Pancreas (tissue), 10 donors: ENCODE measurements at regions not wholly inside any gene's neighbourhood (a gene's known extent, or its start where the extent isn't known, plus 50 kb on each side); places are given as distances from the start of the nearest gene placed in this dataset.

ENCODE experiments used
- ATAC-seq, 4 donors: fragments of 200-7000 bp; cut with Tn5 transposase; one replicate each; pipeline versions ENCODE4 v1.8.0 to v1.9.1; 2020; ENCODE audit warnings: mild to moderate bottlenecking in 4 of 4, moderate library complexity in 4 of 4
- DNase-seq, 6 donors: peaks; one replicate each; pipeline ENCODE4 v3.0.0-alpha.2; 2020
- FAIRE-seq: peaks from 2 replicates; lab custom pipeline; 2012; peaks lifted over from hg19 to GRCh38; lab: Jason Lieb, UNC
- H3K27ac ChIP-seq, 4 donors: fragments of 200-600 bp; sonication (generic); 1 replicate in 3 of 4; 2 replicates in 1 of 4; pipeline versions ENCODE4 v1.5.0 to v1.8.0; 2020
- H3K27me3 ChIP-seq, 4 donors: fragments of 200-600 bp; one replicate each; pipeline ENCODE4 v1.8.0; 2021
- H3K36me3 ChIP-seq, 3 donors: fragments of 200-600 bp; sonication (generic) in 1 of 3; one replicate each; pipeline versions ENCODE4 v1.5.0 to v1.8.0; 2020 to 2021
- H3K4me1 ChIP-seq, 3 donors: fragments of 200-600 bp; one replicate each; pipeline ENCODE4 v1.8.0; 2021
- H3K4me3 ChIP-seq, 4 donors: fragments of 200-600 bp; sonication (generic) in 2 of 4; one replicate each; pipeline versions ENCODE4 v1.5.0 to v1.8.0; 2020 to 2021
- H3K9me3 ChIP-seq, 4 donors: fragments of 200-600 bp; one replicate each; pipeline ENCODE4 v1.8.0; 2021
- WGBS, 2 donors: extraction: QIAGEN DNeasy Blood & Tissue Kit; methylation state at CpG; one replicate each; pipeline ENCODE4 v1.1.7; 2013; 5-methylcytosine and 5-hydroxymethylcytosine counted together
- intact Hi-C, 3 donors: fragments of 100-400 bp; cut with DNase I; formaldehyde crosslinking; loops; one replicate each; pipeline versions ENCODE4 v1.11.1 to v1.14.2; 2022
- TF ChIP-seq, protein P1 (sequence below), 4 donors: fragments of 200-600 bp; sonication (generic) in 3 of 4; IDR thresholded peaks; one replicate each; pipeline versions ENCODE4 v1.5.0 to v1.8.0; 2021; ENCODE audit warnings: antibody characterized with exemption in 4 of 4
- donor health status: healthy with polysubstance abuse.
- donor health status: DM: no; HTN: no; CAD: no; lungs with moderate emphysema.
- donor health status: DM: no; HTN: no; CAD: no.
- donor health status: control.
- donor health status: control.
- donor health status: Bipolar disorder and iron deficiency.
- donor health status: DM: yes; HTN: yes; CAD: no.
- donor health status: DM: no; HTN: no; CAD: no.
- donor health status: DM: no; HTN: no; CAD: no.
- donor health status: DM: yes; HTN: yes; CAD: no.

DNA sequence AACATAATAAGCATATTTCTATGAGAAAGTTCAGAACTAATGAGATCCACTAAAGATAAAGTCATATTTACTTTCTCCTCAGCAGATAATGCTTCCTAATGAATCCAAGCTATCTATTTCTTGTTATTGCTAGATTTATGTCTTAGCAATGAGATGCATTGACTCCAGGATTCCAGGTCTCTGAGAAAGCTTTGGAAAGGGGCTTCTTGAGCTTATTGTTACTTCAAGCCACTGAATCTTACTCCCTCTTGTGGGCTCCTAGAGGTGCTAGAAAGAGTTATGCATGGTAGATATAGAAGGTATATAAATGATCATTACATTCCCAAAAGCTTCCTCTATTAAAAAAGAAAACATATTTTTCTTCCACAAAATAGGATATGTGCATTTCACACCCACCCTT is 246.4 kb upstream of the ADAMTS5 start:
- Histone ChIP-seq H3K27ac (no peak overlapping the region), H3K36me3 (no peaks in the 10 kb centered on the region), H3K27me3 (no peaks in the 10 kb centered on the region), H3K9me3 (no peaks in the 10 kb centered on the region), H3K4me3 (no peak overlapping the region), H3K4me1 (no peaks in the 10 kb centered on the region)
- intact Hi-C loops, result no loop called here
- DNase-seq (no peak), FAIRE-seq (no peak), ATAC-seq (no peak)
- TF ChIP-seq, protein P1, sequence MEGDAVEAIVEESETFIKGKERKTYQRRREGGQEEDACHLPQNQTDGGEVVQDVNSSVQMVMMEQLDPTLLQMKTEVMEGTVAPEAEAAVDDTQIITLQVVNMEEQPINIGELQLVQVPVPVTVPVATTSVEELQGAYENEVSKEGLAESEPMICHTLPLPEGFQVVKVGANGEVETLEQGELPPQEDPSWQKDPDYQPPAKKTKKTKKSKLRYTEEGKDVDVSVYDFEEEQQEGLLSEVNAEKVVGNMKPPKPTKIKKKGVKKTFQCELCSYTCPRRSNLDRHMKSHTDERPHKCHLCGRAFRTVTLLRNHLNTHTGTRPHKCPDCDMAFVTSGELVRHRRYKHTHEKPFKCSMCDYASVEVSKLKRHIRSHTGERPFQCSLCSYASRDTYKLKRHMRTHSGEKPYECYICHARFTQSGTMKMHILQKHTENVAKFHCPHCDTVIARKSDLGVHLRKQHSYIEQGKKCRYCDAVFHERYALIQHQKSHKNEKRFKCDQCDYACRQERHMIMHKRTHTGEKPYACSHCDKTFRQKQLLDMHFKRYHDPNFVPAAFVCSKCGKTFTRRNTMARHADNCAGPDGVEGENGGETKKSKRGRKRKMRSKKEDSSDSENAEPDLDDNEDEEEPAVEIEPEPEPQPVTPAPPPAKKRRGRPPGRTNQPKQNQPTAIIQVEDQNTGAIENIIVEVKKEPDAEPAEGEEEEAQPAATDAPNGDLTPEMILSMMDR (IDR thresholded peaks at IDR 0.05), result no peak

DNA sequence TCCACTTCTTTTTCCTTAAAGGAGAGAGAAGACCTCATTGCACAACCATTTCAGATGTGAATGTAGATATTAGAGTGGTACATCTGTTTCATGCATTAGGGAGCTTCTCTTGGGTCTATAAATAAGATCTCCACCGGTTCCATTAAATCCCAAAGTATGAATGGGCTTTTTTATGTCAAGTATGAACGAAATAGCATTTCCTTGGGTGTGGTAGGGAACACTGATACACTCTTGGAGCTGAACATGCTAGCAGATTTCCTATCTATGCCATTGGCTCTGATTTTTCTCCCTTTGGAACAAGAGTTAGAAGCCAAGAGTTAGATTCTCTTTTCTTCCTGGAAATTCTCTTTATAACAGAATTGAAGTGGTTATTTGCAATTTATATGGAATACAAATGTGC is 245.6 kb upstream of the ADAMTS5 start:
- ATAC-seq (no peak), DNase-seq (no peak), FAIRE-seq (no peak)
- Histone ChIP-seq H3K27me3 (no peaks in the 10 kb centered on the region), H3K4me1 (no peaks in the 10 kb centered on the region), H3K4me3 (no peak overlapping the region), H3K9me3 (no peaks in the 10 kb centered on the region), H3K36me3 (no peaks in the 10 kb centered on the region), H3K27ac (no peak overlapping the region)
- 62 to 71% methylated on average over 2 of the region's 2 CpGs for WGBS, 2 donors
- intact Hi-C loops, result no loop called here
- TF ChIP-seq, protein P1 (IDR thresholded peaks at IDR 0.05), result no peak

DNA sequence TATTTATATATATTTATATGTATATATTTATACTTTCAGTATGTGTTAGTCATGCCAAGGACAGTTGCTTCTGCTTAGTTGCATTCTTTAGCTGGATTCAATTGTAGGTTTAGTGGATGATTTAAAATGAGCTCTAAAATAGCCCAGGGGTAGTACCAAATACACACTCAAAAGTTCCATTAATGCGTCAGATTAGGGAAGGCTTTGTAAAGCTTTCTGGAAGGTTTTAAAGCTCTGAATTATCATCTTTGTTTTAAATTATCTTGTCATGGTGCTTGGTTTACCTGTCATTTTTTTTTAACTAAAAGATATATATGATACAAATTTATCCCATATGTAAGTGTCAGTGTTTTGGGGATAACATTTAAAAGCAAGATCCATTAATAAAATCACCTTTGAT is 242.7 kb upstream of the ADAMTS5 start:
- no peaks in the 10 kb centered on the region for H3K36me3 ChIP-seq
- DNase-seq, result no peak
- intact Hi-C loops, result no loop called here
- H3K4me3 ChIP-seq, result no peak overlapping the region
- 98 to 99% methylated on average over 1 of the region's 1 CpG for WGBS, 2 donors
- no peak overlapping the region for H3K27ac ChIP-seq
- H3K4me1 ChIP-seq, result no peaks in the 10 kb centered on the region
- no peaks in the 10 kb centered on the region for H3K27me3 ChIP-seq
- ATAC-seq, result no peak
- TF ChIP-seq, protein P1 (IDR thresholded peaks at IDR 0.05), result no peak
- no peak for FAIRE-seq
- H3K9me3 ChIP-seq, result no peaks in the 10 kb centered on the region

DNA sequence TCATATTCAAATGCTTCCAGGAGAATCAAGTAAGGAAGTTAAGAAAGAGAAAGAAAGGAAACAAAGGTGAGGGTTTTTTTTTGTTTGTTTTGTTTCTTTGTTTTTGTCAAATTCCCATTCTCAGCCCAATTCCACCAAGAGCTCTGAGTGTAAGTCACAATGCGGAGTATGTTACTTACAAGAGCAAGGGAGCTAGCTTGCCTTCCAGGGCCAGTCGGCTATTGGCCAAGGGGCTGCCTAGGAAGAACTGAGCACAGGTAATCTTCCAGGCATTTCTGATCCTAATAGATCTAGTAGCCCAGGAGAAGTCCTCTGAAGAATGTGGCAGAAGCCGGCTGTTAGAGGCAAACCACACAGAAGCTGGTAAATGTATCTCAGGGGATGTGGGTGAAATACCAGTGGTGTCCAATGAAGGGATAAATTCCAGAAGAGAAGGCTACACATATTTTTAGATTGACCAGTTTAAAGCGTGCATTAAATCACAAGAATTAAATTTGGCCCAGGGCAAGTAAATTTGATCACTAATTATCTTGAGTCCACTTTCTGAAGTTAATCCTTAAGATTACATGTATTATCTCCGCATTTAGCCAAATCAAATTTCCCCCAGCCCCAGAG is 239.6 kb upstream of the ADAMTS5 start:
- WGBS, 2 donors, result 71 to 84% methylated on average over 5 of the region's 5 CpGs
- no peak for ATAC-seq
- no peak overlapping the region for H3K4me3 ChIP-seq
- FAIRE-seq, result no peak
- TF ChIP-seq, protein P1 (IDR thresholded peaks at IDR 0.05), result no peak
- intact Hi-C loops, result no loop called here
- H3K27ac ChIP-seq, result no peak overlapping the region
- no peaks in the 10 kb centered on the region for H3K36me3 ChIP-seq
- no peaks in the 10 kb centered on the region for H3K27me3 ChIP-seq
- no peaks in the 10 kb centered on the region for H3K9me3 ChIP-seq
- H3K4me1 ChIP-seq, result no peaks in the 10 kb centered on the region
- DNase-seq, result no peak

DNA sequence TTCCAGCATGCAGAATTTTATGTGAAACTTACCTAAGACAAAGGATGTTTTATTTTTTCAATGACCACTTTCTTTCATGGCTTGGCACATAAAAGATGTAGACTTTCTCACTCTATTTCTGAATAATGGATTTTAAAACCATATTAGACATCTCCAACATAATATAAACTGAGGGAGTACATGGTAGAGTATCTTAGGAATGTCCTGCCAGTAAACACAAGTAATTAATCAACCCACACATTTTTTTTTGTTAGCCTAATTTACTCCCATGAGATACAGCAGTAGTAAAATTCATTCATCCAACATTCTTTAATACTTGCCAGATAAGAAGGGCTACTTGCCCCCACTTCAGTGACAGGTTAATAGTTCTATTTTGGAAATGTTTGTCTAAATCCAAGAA is 235.4 kb upstream of the ADAMTS5 start:
- TF ChIP-seq, protein P1 (IDR thresholded peaks at IDR 0.05), result no peak
- Histone ChIP-seq H3K9me3 (no peaks in the 10 kb centered on the region), H3K27ac (no peak overlapping the region), H3K4me3 (no peak overlapping the region), H3K27me3 (no peaks in the 10 kb centered on the region), H3K4me1 (no peaks in the 10 kb centered on the region), H3K36me3 (no peaks in the 10 kb centered on the region)
- FAIRE-seq (no peak), DNase-seq (peak in 1 of 6 donors; percentile 9), ATAC-seq (peak in 3 of 4 donors; percentile 47 to 83 (median 71))
- intact Hi-C loops, result no loop called here
